Esophagus muscularis mucosa (tissue), 4 donors: ENCODE measurements at regions not wholly inside any gene's neighbourhood (a gene's known extent, or its start where the extent isn't known, plus 50 kb on each side); places are given as distances from the start of the nearest gene placed in this dataset.
"Not testable (repeated sequence)": the region's sequence is repeated elsewhere in the genome, so short reads cannot be mapped to it uniquely, and the experiment has no call there.

Source experiments
- CTCF ChIP-seq, 3 experiments: fragments of 200-600 bp in 2 of 3; fragments of 450-650 bp in 1 of 3; sonication (generic) in 2 of 3; IDR thresholded peaks; one replicate each; pipeline ENCODE4 v1.5.1; 2017 to 2019; ENCODE audit warnings: antibody characterized with exemption in 3 of 3, mild to moderate bottlenecking in 2 of 3, moderate library complexity in 1 of 3
- EP300 ChIP-seq: sonication (generic); formaldehyde crosslinking; IDR thresholded peaks from one replicate; pipeline ENCODE4 v1.6.1; 2017; ENCODE audit warnings: antibody characterized with exemption
- POLR2A ChIP-seq: fragments of 450-650 bp; IDR thresholded peaks from one replicate; pipeline ENCODE4 v1.6.1; 2017; ENCODE audit warnings: antibody characterized with exemption, moderate library complexity, mild to moderate bottlenecking, low read depth

- not testable (repeated sequence) for TF ChIP-seq CTCF (IDR thresholded peaks at IDR 0.05); EP300; POLR2A
Observed at GRCh38 chrY:17484157-17484556, 395.9 kb downstream of the CDY2B start.
